ENCODE measurements at regions not wholly inside any gene's neighbourhood (a gene's known extent, or its start where the extent isn't known, plus 50 kb on each side); places are given as distances from the start of the nearest gene placed in this dataset.

DNA sequence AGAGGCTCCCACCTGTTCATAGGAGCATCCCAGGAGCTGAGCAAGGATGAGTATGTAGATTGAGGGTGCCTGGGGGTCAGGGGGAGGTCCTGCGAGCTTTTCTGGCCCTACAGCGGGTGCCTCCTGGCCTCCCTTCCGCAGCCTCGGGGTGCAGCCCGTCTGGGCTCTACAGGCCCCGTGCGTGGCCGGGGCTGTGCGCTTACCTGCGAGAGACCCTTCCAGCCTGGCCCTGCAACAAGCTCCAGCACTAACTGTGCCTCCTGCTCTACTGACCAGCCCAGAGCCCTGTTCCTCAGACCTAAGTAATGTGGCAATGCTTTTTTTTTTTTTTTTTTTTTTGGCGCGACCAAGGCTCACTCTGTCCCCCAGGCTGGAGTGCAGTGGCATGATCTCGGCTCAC, 1129.1 kb downstream of the BRD1 start:
- Histone ChIP-seq H3K36me3 (no peaks in the 10 kb centered on the region), H3K4me3 (no peak overlapping the region), H3K4me1 (no peaks in the 10 kb centered on the region), H3K27ac (no peak overlapping the region), H3K27me3 (no peaks in the 10 kb centered on the region), H3K9me3 (no peaks in the 10 kb centered on the region)
- intact Hi-C loops (cut with DNase I): no loop called here
- WGBS, 2 donors: 54 to 77% methylated on average over 13 of the region's 13 CpGs
- no peak for DNase-seq
- TF ChIP-seq, protein P1, sequence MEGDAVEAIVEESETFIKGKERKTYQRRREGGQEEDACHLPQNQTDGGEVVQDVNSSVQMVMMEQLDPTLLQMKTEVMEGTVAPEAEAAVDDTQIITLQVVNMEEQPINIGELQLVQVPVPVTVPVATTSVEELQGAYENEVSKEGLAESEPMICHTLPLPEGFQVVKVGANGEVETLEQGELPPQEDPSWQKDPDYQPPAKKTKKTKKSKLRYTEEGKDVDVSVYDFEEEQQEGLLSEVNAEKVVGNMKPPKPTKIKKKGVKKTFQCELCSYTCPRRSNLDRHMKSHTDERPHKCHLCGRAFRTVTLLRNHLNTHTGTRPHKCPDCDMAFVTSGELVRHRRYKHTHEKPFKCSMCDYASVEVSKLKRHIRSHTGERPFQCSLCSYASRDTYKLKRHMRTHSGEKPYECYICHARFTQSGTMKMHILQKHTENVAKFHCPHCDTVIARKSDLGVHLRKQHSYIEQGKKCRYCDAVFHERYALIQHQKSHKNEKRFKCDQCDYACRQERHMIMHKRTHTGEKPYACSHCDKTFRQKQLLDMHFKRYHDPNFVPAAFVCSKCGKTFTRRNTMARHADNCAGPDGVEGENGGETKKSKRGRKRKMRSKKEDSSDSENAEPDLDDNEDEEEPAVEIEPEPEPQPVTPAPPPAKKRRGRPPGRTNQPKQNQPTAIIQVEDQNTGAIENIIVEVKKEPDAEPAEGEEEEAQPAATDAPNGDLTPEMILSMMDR (IDR thresholded peaks at IDR 0.05): no peak
- TF ChIP-seq POLR2A (IDR thresholded peaks at IDR 0.05) (no peak), POLR2AphosphoS5 (IDR thresholded peaks at IDR 0.05) (no peak), EP300 (IDR thresholded peaks at IDR 0.05) (no peak)

GRCh38 chr22:48697694-48698276, 1129.9 kb downstream of the BRD1 start:
- no peak for DNase-seq
- TF ChIP-seq EP300 (IDR thresholded peaks at IDR 0.05) (no peak), POLR2AphosphoS5 (IDR thresholded peaks at IDR 0.05) (no peak), POLR2A (IDR thresholded peaks at IDR 0.05) (no peak)
- TF ChIP-seq, protein P1 (IDR thresholded peaks at IDR 0.05): no peak
- 92 to 94% methylated on average over 6 of the region's 6 CpGs for WGBS, 2 donors
- Histone ChIP-seq H3K36me3 (no peaks in the 10 kb centered on the region), H3K4me3 (no peak overlapping the region), H3K4me1 (no peaks in the 10 kb centered on the region), H3K27me3 (no peaks in the 10 kb centered on the region), H3K9me3 (no peaks in the 10 kb centered on the region), H3K27ac (no peak overlapping the region)
- intact Hi-C loops (cut with DNase I): no loop called here

DNA sequence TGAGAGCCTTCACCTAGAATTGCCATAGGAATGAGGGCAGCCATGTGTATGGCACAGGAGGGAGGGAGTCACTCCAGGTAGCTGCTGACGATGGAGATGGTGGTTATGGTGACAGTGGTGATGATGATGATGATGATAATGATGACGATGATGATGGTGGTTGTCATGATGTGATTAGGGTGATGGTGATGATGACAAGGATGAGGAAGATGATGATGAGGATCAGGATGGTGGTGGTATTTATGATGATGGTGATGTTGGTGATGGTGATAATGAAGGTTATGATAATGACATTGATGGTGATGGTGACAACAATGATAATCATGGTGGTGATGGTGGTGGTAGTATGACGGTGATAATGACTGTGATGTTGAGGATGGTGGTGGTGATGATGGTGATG, 1130.5 kb downstream of the BRD1 start:
- TF ChIP-seq EP300 (IDR thresholded peaks at IDR 0.05) (no peak), POLR2A (IDR thresholded peaks at IDR 0.05) (no peak), POLR2AphosphoS5 (IDR thresholded peaks at IDR 0.05) (no peak)
- TF ChIP-seq, protein P1 (IDR thresholded peaks at IDR 0.05): no peak
- DNase-seq: no peak
- Histone ChIP-seq H3K27me3 (no peaks in the 10 kb centered on the region), H3K9me3 (no peaks in the 10 kb centered on the region), H3K4me3 (no peak overlapping the region), H3K36me3 (no peaks in the 10 kb centered on the region), H3K27ac (no peak overlapping the region), H3K4me1 (no peaks in the 10 kb centered on the region)
- intact Hi-C loops (cut with DNase I): no loop called here
- WGBS, 2 donors: 93 to 95% methylated on average over 3 of the region's 3 CpGs

DNA sequence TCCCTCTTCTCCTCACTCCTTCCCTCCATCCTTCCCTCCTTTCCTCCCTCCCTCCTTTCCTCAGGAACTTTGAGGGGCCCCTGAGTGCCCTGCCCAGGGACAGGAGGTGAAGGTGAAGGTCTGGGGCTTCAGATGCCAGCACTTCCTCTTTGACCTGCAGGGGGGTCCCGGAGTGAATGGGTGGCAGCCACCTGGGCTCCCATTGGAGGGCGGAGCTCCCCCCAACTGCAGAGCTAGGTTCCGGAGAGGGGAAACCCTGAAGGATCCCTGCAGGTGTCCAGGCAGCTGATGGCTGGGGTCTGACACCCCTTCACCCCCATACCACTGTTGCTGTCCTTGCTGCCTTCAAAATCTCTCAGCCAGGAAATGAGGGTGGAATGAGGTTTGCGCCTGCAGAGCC, 1131.3 kb downstream of the BRD1 start:
- 70 to 75% methylated on average over 4 of the region's 4 CpGs for WGBS, 2 donors
- no peak for TF ChIP-seq POLR2A (IDR thresholded peaks at IDR 0.05)
- TF ChIP-seq EP300 (IDR thresholded peaks at IDR 0.05): no peak
- TF ChIP-seq POLR2AphosphoS5 (IDR thresholded peaks at IDR 0.05): no peak
- TF ChIP-seq, protein P1 (IDR thresholded peaks at IDR 0.05): no peak
- Histone ChIP-seq H3K4me3 (no peak overlapping the region), H3K4me1 (no peaks in the 10 kb centered on the region), H3K27me3 (no peaks in the 10 kb centered on the region), H3K27ac (no peak overlapping the region), H3K36me3 (no peaks in the 10 kb centered on the region), H3K9me3 (no peaks in the 10 kb centered on the region)
- intact Hi-C loops (cut with DNase I): no loop called here
- DNase-seq: no peak

DNA sequence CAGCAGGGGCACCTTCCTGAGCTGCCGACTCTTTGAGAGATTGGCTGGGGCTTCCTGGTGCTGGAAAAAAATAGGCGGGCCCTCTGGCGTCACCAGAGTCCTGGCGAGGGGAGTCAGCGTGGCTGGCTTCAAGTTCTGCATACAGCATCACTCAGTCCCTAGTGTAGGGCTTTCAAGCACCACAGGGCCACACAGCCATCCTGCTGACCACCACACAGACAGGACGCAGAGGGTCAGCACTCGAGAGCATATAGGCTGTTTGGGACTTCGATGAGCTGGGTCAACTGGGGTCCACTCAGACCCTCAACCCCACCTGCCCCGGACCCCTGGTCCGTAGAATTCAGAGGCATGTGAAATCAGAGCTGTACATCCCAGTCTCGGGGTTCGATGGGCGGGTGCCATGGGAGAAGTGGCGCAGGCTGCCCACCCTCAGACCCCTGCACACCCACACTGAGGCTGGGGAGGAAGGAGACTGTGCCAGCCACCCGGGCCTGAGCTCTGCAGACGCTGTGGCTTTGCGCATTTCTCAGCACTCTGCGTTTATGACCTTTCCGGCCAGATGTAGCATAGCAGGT, 1131.9 kb downstream of the BRD1 start:
- TF ChIP-seq EP300 (IDR thresholded peaks at IDR 0.05) (no peak), POLR2AphosphoS5 (IDR thresholded peaks at IDR 0.05) (no peak), POLR2A (IDR thresholded peaks at IDR 0.05) (no peak)
- TF ChIP-seq, protein P1 (IDR thresholded peaks at IDR 0.05): no peak

More for the DNA sequence above, 1131.9 kb downstream of the BRD1 start:
- H3K4me3 ChIP-seq: no peak overlapping the region
- H3K9me3 ChIP-seq: no peaks in the 10 kb centered on the region
- intact Hi-C loops (cut with DNase I): no loop called here
- H3K36me3 ChIP-seq: no peaks in the 10 kb centered on the region
- H3K27me3 ChIP-seq: no peaks in the 10 kb centered on the region
- no peak overlapping the region for H3K27ac ChIP-seq
- DNase-seq: no peak
- 71 to 87% methylated on average over 19 of the region's 19 CpGs for WGBS, 2 donors
- H3K4me1 ChIP-seq: no peaks in the 10 kb centered on the region
